Prostate gland (tissue), 2 donors: ENCODE measurements at regions not wholly inside any gene's neighbourhood (a gene's known extent, or its start where the extent isn't known, plus 50 kb on each side); places are given as distances from the start of the nearest gene placed in this dataset.

Source experiments
- POLR2A ChIP-seq: fragments of 450-650 bp; IDR thresholded peaks from one replicate; pipeline ENCODE4 v1.6.1; 2016; ENCODE audit warnings: antibody characterized with exemption, mild to moderate bottlenecking
- POLR2AphosphoS5 ChIP-seq: sonication (generic); formaldehyde crosslinking; IDR thresholded peaks from one replicate; pipeline ENCODE4 v1.6.1; 2017; ENCODE audit warnings: antibody characterized with exemption
- TF ChIP-seq, protein P1 (sequence below), 4 experiments: fragments of 200-600 bp in 2 of 4; fragments of 450-650 bp in 2 of 4; sonication (generic) in 2 of 4; IDR thresholded peaks; 1 replicate in 3 of 4; 2 replicates in 1 of 4; pipeline ENCODE4 v1.5.1; 2016 to 2019; ENCODE audit warnings: antibody characterized with exemption in 4 of 4, mild to moderate bottlenecking in 2 of 4, moderate library complexity in 2 of 4

DNA sequence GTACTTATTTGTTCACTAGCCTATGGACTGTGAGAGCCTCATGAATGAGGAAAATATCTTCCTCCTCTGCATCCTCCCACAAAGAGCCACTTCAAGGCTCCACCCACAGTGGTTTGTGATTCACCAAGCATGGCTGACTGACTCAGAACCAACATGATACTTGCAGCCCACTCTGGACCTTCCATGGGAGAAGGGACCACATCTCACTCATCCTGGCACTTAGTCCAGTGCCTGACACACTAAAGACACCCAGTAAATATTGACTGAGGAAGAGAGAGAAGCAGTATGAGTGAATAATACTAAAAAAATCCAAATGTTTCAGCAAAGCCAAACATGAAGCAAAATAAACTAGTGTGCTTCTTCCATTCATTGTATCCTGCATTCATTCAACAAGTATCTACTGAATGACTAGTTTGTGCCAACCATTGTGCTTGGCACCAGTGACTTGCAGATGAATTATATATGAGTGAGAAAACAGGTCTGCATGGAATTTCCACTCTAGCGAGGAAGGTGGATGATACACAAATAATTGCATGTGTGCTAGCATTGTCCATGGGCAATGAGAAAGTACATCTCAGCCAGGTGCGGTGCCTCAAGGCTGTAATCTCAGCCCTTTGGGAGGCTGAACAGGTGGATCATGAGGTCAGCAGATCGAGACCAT is 54.9 kb upstream of the BLID start:
- TF ChIP-seq, protein P1, sequence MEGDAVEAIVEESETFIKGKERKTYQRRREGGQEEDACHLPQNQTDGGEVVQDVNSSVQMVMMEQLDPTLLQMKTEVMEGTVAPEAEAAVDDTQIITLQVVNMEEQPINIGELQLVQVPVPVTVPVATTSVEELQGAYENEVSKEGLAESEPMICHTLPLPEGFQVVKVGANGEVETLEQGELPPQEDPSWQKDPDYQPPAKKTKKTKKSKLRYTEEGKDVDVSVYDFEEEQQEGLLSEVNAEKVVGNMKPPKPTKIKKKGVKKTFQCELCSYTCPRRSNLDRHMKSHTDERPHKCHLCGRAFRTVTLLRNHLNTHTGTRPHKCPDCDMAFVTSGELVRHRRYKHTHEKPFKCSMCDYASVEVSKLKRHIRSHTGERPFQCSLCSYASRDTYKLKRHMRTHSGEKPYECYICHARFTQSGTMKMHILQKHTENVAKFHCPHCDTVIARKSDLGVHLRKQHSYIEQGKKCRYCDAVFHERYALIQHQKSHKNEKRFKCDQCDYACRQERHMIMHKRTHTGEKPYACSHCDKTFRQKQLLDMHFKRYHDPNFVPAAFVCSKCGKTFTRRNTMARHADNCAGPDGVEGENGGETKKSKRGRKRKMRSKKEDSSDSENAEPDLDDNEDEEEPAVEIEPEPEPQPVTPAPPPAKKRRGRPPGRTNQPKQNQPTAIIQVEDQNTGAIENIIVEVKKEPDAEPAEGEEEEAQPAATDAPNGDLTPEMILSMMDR (IDR thresholded peaks at IDR 0.05) = no peak
- TF ChIP-seq POLR2A = no peak
- TF ChIP-seq POLR2AphosphoS5 = no peak
